Esophagus squamous epithelium (tissue), 4 donors: ENCODE measurements at regions not wholly inside any gene's neighbourhood (a gene's known extent, or its start where the extent isn't known, plus 50 kb on each side); places are given as distances from the start of the nearest gene placed in this dataset.

Source experiments
- CTCF ChIP-seq, 6 experiments: fragments of 450-650 bp in 4 of 6; fragments of 200-600 bp in 2 of 6; sonication (generic) in 2 of 6; IDR thresholded peaks; one replicate each; pipeline ENCODE4 v1.5.1; 2016 to 2019; ENCODE audit warnings: antibody characterized with exemption in 6 of 6, mild to moderate bottlenecking in 4 of 6, moderate library complexity in 4 of 6
- POLR2A ChIP-seq, 4 donors: fragments of 450-650 bp; IDR thresholded peaks; one replicate each; pipeline ENCODE4 v1.6.1; 2017; ENCODE audit warnings: antibody characterized with exemption in 4 of 4, mild to moderate bottlenecking in 4 of 4, moderate library complexity in 3 of 4

GRCh38 chr11:44368886-44369285 is 58.9 kb upstream of the ALX4 start:
- TF ChIP-seq CTCF (IDR thresholded peaks at IDR 0.05) (no peak), POLR2A (IDR thresholded peaks at IDR 0.05) (no peak)
